DMS 273 (cell line): ENCODE measurements at regions not wholly inside any gene's neighbourhood (a gene's known extent, or its start where the extent isn't known, plus 50 kb on each side); places are given as distances from the start of the nearest gene placed in this dataset.

ENCODE experiments used
- DNase-seq: peaks from one replicate; lab custom pipeline; 2025; ENCODE audit not compliant: unreplicated experiment; lab: John Stamatoyannopoulos, UW

DNA sequence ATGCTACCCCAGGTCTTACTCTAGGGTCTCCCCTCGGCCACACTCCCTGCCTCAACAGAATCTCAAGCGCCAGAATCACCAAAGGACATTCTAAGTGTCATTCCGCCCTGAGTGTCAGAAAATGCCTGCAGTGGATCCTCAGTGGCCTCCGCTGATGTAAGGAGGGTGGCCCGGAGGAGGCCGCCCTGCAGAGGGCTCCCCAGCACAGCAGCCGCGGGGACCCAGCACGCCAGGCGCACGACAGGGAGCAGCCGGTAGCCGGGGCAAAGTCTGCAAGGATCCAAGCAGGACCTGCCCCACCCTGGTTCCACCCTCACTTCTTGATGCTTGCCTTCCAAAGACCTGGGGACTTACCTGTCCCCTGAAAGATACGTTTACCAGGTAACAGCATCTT lies 54.2 kb upstream of the ID2 start:
- no peak for DNase-seq

- no peak for DNase-seq
Observed at GRCh38 chr2:8628179-8628865, 53.5 kb upstream of the ID2 start.

DNA sequence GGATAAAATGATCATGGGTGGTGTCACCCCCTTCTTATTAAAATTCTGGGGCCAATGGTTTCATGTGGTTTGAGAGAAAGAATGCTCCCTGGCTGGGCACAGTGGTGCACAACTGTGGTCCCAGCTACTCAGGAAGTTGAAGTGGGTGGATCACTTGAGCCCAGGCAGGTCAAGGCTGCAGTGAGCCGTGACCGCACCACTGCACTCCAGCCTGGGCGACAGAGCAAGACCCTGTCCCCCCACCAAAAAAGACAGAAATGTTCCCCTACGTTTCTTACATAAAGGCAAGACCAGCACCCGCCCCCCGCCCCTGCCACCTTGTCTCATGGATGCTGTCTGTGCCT lies 53.0 kb upstream of the ID2 start:
- no peak for DNase-seq

DNA sequence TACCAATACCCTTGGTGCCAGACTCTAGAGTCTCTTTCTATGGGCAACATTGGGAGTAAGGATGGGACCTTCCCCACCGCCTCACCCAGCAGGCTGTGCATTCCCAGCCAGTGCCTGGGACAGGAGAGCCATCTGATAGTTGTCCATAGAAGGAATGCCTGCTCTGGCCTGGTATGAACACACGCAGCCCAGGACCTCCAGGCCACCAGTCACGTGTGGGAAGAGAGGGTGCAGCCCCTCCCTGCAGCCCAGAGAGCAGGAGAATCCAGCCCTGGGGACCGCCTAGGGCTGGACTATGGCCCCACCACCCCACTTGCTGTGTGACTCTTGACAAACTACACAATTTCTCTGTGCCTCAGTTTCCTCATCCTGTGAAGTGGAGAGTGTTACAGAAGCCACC lies 52.5 kb upstream of the ID2 start:
- DNase-seq = no peak

DNA sequence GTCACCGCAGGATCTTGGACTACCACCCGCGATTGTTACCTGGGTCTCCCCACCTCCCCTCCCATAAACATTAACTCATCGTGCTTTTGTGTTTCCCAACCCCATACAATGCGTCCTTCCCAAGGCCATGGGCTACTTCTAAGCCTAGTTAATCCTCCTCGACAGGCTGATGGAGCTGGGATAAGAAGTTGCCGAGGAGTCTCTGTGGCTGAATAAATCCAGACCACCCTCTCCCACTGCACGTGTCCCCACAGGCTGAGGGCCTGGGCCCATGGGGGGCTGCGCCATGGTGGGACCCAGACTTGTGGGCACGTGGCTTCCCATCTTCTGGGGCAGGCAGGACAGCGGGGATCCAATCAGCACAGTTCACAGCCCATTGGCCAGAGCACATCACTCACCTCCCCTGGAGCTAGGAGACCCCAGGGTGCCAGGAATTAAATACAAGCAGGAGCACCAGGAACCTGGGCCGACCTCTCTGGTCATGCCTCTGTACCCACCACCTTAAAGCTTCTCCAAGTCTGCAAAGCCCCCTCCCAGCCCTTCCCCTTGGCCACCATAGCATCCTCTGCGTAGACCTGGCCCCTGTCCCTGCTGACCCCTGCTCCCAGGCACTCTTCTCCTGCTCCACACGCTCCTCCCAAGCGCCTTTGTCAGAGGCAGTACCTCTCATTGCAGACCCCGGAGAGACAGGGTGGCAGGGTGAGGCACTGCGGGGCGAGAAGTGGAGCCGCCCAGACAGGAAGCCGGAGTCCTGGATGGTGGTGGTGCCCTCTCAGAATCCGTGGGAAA lies 51.0 kb upstream of the ID2 start:
- DNase-seq = no peak

GRCh38 chr2:8631465-8632005 lies 50.3 kb upstream of the ID2 start:
- DNase-seq = no peak
